ENCODE measurements at regions not wholly inside any gene's neighbourhood (a gene's known extent, or its start where the extent isn't known, plus 50 kb on each side); places are given as distances from the start of the nearest gene placed in this dataset.

DNA sequence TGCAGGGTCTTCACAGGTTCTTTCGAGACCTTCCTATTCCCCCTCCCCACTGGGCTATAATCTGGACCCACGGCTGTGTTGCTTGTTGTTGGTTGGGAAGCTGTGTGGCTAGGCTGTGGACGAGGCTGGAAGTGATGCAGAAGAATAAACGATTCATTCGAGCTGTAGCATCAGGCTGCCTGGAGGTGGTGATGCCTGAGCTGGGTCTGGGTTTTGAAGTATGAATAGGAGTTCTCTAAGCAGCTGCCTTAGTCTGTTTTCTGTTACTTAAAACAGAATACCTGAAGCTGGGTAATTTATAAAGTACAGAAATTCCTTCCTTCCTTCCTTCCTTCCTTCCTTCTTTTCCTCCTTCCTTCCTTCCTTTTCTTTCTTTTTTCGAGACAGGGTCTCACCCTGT lies 126.5 kb upstream of the ZEB1 start:
- TF ChIP-seq, protein P1, sequence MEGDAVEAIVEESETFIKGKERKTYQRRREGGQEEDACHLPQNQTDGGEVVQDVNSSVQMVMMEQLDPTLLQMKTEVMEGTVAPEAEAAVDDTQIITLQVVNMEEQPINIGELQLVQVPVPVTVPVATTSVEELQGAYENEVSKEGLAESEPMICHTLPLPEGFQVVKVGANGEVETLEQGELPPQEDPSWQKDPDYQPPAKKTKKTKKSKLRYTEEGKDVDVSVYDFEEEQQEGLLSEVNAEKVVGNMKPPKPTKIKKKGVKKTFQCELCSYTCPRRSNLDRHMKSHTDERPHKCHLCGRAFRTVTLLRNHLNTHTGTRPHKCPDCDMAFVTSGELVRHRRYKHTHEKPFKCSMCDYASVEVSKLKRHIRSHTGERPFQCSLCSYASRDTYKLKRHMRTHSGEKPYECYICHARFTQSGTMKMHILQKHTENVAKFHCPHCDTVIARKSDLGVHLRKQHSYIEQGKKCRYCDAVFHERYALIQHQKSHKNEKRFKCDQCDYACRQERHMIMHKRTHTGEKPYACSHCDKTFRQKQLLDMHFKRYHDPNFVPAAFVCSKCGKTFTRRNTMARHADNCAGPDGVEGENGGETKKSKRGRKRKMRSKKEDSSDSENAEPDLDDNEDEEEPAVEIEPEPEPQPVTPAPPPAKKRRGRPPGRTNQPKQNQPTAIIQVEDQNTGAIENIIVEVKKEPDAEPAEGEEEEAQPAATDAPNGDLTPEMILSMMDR (IDR thresholded peaks at IDR 0.05), result no peak
- TF ChIP-seq POLR2A (IDR thresholded peaks at IDR 0.05), result no peak

Data from adrenal gland (tissue), 5 donors.